SJSA1 (cell line): ENCODE measurements at regions not wholly inside any gene's neighbourhood (a gene's known extent, or its start where the extent isn't known, plus 50 kb on each side); places are given as distances from the start of the nearest gene placed in this dataset.

Experiments
- DNase-seq, 2 experiments: peaks; one replicate each; pipeline ENCODE4 v3.0.0-alpha.2; 2015 to 2020; ENCODE audit warnings: low spot score in 2 of 2, low read depth in 1 of 2
- H3K27ac ChIP-seq: fragments of 250-450 bp; sonication (Bioruptor Pico); 2 replicates; pipeline ENCODE4 v1.5.1; 2020; ENCODE audit warnings: mild to moderate bottlenecking, moderate library complexity
- H3K27me3 ChIP-seq: fragments of 250-450 bp; sonication (Bioruptor Pico); replicated peaks from 2 replicates; pipeline ENCODE4 v1.5.1; 2020; ENCODE audit warnings: mild to moderate bottlenecking, moderate library complexity
- H3K36me3 ChIP-seq: fragments of 250-450 bp; sonication (Bioruptor Pico); 2 replicates; pipeline ENCODE4 v1.5.1; 2020; ENCODE audit warnings: mild to moderate bottlenecking
- H3K4me1 ChIP-seq: fragments of 250-450 bp; sonication (Bioruptor Pico); replicated peaks from 2 replicates; pipeline ENCODE4 v1.6.1; 2021; ENCODE audit warnings: mild to moderate bottlenecking
- H3K4me3 ChIP-seq: fragments of 250-450 bp; sonication (Bioruptor Pico); 2 replicates; pipeline ENCODE4 v1.5.1; 2020; ENCODE audit warnings: mild to moderate bottlenecking
- H3K9me3 ChIP-seq: fragments of 250-450 bp; sonication (Bioruptor Pico); replicated peaks from 2 replicates; pipeline ENCODE4 v1.5.1; 2020; ENCODE audit warnings: mild to moderate bottlenecking

DNA sequence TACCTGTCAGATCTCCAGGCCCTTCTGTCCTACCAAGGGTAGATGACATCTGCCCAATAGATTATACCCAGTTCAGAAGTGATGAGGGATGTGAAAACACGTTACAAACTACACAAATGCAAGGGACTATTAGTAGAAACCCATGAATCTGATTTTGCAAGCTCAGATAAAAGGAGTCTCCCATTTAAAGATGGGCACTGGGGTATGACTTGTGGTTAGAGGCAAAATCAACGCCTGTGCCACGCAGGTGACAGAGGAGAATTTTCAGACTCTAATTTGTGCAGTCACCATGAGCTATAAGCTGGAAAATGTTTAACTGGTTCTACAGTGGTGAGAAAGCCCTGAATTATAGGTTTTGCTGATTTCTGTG lies 184.4 kb upstream of the LPP start:
- Histone ChIP-seq H3K9me3 (no peaks in the 10 kb centered on the region), H3K36me3 (no peaks in the 10 kb centered on the region), H3K27ac (no peak overlapping the region), H3K27me3 (no peaks in the 10 kb centered on the region), H3K4me3 (no peak overlapping the region), H3K4me1 (peaks cover 9% of the 10 kb centered on the region; the same call in 1 of the 2 replicates)
- DNase-seq, result no peak

- H3K4me1 ChIP-seq, result peaks cover 9% of the 10 kb centered on the region; the same call in 1 of the 2 replicates
- no peak for DNase-seq
- H3K27ac ChIP-seq, result no peak overlapping the region
- H3K36me3 ChIP-seq, result no peaks in the 10 kb centered on the region
- H3K4me3 ChIP-seq, result no peak overlapping the region
- no peaks in the 10 kb centered on the region for H3K9me3 ChIP-seq
- H3K27me3 ChIP-seq, result no peaks in the 10 kb centered on the region
Observed at GRCh38 chr3:187970106-187970505, 183.9 kb upstream of the LPP start.

- no peaks in the 10 kb centered on the region for H3K27me3 ChIP-seq
- H3K27ac ChIP-seq, result no peak overlapping the region
- no peaks in the 10 kb centered on the region for H3K9me3 ChIP-seq
- peaks cover 9% of the 10 kb centered on the region; the same call in 1 of the 2 replicates for H3K4me1 ChIP-seq
- H3K36me3 ChIP-seq, result no peaks in the 10 kb centered on the region
- DNase-seq, result no peak
- no peak overlapping the region for H3K4me3 ChIP-seq
Observed at GRCh38 chr3:187971629-187972028, 182.3 kb upstream of the LPP start.

- Histone ChIP-seq H3K27ac (no peak overlapping the region), H3K36me3 (no peaks in the 10 kb centered on the region), H3K4me1 (peaks cover 9% of the 10 kb centered on the region; the same call in 1 of the 2 replicates), H3K4me3 (no peak overlapping the region), H3K9me3 (no peaks in the 10 kb centered on the region), H3K27me3 (no peaks in the 10 kb centered on the region)
- DNase-seq, result no peak
Observed at GRCh38 chr3:187972454-187972853, 181.5 kb upstream of the LPP start.

- Histone ChIP-seq H3K27me3 (no peaks in the 10 kb centered on the region), H3K27ac (no peak overlapping the region), H3K4me3 (no peak overlapping the region), H3K36me3 (no peaks in the 10 kb centered on the region), H3K9me3 (no peaks in the 10 kb centered on the region), H3K4me1 (peaks cover 9% of the 10 kb centered on the region; the same call in 1 of the 2 replicates)
- DNase-seq, result no peak
Observed at GRCh38 chr3:187973977-187974870, 179.7 kb upstream of the LPP start.

DNA sequence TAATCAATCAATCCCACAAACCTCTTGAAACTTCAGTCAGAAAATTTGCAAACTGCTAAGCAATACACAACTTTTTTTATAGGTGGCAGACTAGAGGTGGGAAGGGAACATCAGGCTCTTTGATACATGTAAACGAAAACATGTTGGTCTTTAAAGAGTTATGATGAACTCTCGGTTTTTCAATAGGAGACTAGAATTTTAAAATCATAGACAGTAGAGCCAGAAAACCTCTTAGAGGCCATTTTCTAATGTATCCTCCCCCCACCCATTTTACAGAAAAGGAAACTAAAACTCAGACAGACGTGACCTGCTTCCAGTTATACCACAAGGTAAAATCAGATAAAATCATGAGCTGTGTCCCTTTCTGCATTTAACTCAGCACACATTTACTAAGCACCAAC lies 179.1 kb upstream of the LPP start:
- H3K4me1 ChIP-seq, result peaks cover 9% of the 10 kb centered on the region; the same call in 1 of the 2 replicates
- no peak for DNase-seq

GRCh38 chr3:187975561-187976364 lies 178.2 kb upstream of the LPP start:
- no peak overlapping the region for H3K4me3 ChIP-seq
- no peaks in the 10 kb centered on the region for H3K27me3 ChIP-seq
- no peaks in the 10 kb centered on the region for H3K9me3 ChIP-seq
- no peaks in the 10 kb centered on the region for H3K36me3 ChIP-seq
- H3K4me1 ChIP-seq, result peaks cover 9% of the 10 kb centered on the region; the same call in 1 of the 2 replicates
- H3K27ac ChIP-seq, result no peak overlapping the region
- no peak for DNase-seq

More for the DNA sequence above, 179.1 kb upstream of the LPP start:
- H3K27ac ChIP-seq, result no peak overlapping the region
- no peaks in the 10 kb centered on the region for H3K9me3 ChIP-seq
- H3K4me3 ChIP-seq, result no peak overlapping the region
- no peaks in the 10 kb centered on the region for H3K36me3 ChIP-seq
- no peaks in the 10 kb centered on the region for H3K27me3 ChIP-seq

GRCh38 chr3:187976365-187976900 lies 177.5 kb upstream of the LPP start:
- Histone ChIP-seq H3K4me1 (peaks cover 9% of the 10 kb centered on the region; the same call in 1 of the 2 replicates), H3K9me3 (no peaks in the 10 kb centered on the region), H3K4me3 (no peak overlapping the region), H3K27me3 (no peaks in the 10 kb centered on the region), H3K27ac (no peak overlapping the region), H3K36me3 (no peaks in the 10 kb centered on the region)
- DNase-seq, result no peak

DNA sequence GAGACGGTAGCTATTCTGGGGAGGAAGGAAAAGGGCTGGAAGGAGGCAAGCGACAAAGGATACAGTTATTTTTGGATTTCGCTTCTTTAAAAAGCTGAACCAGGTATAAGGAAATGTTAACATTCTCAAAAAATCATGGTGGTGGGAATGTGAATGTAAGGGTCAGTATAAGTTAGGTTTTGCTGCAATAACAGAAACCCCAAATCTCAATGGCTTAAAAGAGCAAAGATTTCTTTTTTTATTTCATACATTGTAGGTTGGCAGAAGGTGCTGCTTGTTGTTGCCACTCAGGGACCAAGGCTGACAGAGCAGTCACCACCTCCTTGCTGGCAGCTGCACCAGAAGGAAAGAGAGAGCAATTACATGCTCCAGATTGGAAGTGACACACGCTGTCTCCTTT lies 176.3 kb upstream of the LPP start:
- Histone ChIP-seq H3K9me3 (no peaks in the 10 kb centered on the region), H3K4me1 (no peaks in the 10 kb centered on the region), H3K27ac (no peak overlapping the region), H3K27me3 (no peaks in the 10 kb centered on the region), H3K4me3 (no peak overlapping the region), H3K36me3 (no peaks in the 10 kb centered on the region)
- DNase-seq, result no peak

DNA sequence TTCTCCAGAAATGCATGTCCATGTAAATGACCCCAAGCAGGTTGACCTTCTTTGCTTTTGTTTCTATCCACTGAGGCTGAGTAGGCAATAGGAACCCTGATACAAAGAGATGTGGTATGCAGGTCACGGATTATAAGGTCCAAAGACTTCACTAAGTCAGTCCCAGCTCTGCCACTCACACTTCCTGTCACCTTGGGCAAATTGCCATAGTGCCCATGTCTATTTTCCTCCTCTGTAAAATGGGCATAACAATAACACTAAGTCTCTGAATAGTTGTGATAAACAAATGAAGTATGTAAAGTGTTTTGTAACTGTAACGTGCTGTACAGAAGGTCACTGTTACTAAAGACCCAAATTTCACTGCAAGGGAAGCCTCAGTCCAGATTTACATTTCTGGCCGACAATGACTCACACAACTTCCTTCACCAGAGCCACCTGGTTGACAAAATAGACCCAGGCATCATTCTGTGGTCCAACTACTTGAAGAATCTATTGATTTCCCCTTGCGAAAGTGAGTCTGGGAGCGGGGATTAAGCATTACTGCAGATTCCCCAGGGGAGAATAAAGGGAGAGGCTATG lies 175.4 kb upstream of the LPP start:
- H3K36me3 ChIP-seq, result no peaks in the 10 kb centered on the region
- no peak overlapping the region for H3K4me3 ChIP-seq
- no peaks in the 10 kb centered on the region for H3K27me3 ChIP-seq
- DNase-seq, result no peak
- no peaks in the 10 kb centered on the region for H3K4me1 ChIP-seq
- H3K9me3 ChIP-seq, result no peaks in the 10 kb centered on the region
- H3K27ac ChIP-seq, result no peak overlapping the region

GRCh38 chr3:187979564-187979963 lies 174.4 kb upstream of the LPP start:
- Histone ChIP-seq H3K4me1 (no peaks in the 10 kb centered on the region), H3K27ac (no peak overlapping the region), H3K9me3 (no peaks in the 10 kb centered on the region), H3K27me3 (no peaks in the 10 kb centered on the region), H3K36me3 (no peaks in the 10 kb centered on the region), H3K4me3 (no peak overlapping the region)
- DNase-seq, result no peak

DNA sequence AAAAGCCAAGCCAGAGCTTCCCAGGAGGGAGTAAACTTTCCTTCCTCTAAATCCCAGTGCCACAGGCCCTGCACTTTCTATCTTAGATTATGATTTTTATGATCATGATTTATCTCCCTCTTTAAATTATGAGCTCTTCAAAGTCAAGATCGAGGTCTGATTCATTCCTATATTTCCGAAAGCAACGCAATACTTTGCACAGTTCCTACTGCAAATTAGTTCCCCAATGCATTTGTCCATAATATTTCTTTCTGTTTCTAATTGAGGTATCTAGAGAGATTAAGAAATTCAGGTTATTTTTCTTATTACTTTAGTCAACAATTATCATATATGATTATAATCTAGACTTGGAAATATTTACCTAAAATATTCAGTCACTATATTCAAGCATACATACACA lies 173.1 kb upstream of the LPP start:
- H3K27ac ChIP-seq, result no peak overlapping the region
- no peak for DNase-seq
- no peaks in the 10 kb centered on the region for H3K27me3 ChIP-seq
- peaks cover 3% of the 10 kb centered on the region for H3K4me1 ChIP-seq
- no peak overlapping the region for H3K4me3 ChIP-seq
- H3K36me3 ChIP-seq, result no peaks in the 10 kb centered on the region
- H3K9me3 ChIP-seq, result no peaks in the 10 kb centered on the region

DNA sequence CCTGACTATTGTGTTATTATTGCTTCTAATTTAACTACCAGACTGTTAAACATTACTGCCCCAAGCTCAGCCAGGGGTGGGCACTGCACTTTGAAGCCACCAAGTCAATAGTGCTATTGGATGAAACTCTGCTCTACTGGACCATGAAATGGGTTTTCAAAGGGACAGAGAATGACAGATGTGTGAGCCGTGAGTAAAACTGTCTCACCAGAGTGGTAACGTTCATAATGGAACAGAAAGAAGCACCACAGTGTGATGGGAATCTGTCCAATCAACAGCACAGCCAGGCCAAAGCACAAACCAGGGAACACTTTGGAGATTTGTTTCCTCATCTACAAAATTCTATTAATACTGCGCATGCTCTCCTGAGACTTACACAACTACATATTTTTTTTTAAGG lies 171.8 kb upstream of the LPP start:
- Histone ChIP-seq H3K36me3 (no peaks in the 10 kb centered on the region), H3K27ac (no peak overlapping the region), H3K4me1 (peaks cover 16% of the 10 kb centered on the region), H3K9me3 (no peaks in the 10 kb centered on the region), H3K27me3 (no peaks in the 10 kb centered on the region), H3K4me3 (no peak overlapping the region)
- no peak for DNase-seq
